ENCODE measurements at regions not wholly inside any gene's neighbourhood (a gene's known extent, or its start where the extent isn't known, plus 50 kb on each side); places are given as distances from the start of the nearest gene placed in this dataset.

DNA sequence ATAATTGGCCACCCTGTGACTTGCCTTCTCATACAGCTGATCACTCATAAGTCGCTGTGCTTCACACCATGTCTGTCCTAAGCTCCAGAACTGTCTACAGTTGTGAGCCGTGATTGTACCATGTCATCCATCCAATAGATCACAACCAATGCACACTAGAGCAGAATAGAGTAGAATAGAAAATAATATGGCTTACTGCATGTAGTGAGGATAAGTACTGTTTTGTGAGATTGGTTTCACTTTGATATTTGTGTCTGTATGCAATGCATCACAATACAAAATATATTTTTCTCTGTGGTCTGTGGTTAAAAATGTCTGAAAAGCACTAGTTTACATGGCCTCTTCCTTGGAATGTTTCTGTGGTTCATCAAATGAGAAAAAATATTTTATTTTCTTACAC, 237.6 kb upstream of the PRKD1 start:
- H3K4me3 ChIP-seq (replicated peaks; ENCODE audit: low read depth, low read length) = no peak overlapping the region
- TF ChIP-seq, protein P1, sequence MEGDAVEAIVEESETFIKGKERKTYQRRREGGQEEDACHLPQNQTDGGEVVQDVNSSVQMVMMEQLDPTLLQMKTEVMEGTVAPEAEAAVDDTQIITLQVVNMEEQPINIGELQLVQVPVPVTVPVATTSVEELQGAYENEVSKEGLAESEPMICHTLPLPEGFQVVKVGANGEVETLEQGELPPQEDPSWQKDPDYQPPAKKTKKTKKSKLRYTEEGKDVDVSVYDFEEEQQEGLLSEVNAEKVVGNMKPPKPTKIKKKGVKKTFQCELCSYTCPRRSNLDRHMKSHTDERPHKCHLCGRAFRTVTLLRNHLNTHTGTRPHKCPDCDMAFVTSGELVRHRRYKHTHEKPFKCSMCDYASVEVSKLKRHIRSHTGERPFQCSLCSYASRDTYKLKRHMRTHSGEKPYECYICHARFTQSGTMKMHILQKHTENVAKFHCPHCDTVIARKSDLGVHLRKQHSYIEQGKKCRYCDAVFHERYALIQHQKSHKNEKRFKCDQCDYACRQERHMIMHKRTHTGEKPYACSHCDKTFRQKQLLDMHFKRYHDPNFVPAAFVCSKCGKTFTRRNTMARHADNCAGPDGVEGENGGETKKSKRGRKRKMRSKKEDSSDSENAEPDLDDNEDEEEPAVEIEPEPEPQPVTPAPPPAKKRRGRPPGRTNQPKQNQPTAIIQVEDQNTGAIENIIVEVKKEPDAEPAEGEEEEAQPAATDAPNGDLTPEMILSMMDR (IDR thresholded peaks at IDR 0.05; ENCODE audit: low read length, missing control alignments) = no peak

DNA sequence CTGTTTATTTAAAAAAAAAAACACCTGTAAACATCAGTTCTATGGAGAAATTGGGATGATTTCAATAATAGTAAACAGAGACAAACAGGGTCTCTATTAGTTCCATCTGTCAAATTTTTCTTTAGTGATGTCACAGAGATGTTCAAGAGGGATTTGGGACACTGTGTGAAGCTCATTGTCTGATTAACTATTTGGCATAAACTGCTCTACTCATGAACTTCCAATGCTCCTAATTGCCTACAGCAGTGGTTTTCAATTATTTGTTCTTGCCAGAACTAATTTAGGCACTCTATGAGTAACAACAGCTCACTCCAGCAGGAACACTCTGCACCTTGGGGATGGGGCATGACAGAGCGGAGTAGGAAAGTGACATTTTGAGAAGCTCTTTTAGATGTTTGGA, 250.1 kb upstream of the PRKD1 start:
- TF ChIP-seq, protein P1 (IDR thresholded peaks at IDR 0.05; ENCODE audit: low read length, missing control alignments) = no peak
- DNase-seq (ENCODE audit: low read depth) = no peak
- no peak overlapping the region for H3K4me3 ChIP-seq (replicated peaks; ENCODE audit: low read depth, low read length)

More for the DNA sequence above, 237.6 kb upstream of the PRKD1 start:
- DNase-seq (ENCODE audit: low read depth) = no peak

DNA sequence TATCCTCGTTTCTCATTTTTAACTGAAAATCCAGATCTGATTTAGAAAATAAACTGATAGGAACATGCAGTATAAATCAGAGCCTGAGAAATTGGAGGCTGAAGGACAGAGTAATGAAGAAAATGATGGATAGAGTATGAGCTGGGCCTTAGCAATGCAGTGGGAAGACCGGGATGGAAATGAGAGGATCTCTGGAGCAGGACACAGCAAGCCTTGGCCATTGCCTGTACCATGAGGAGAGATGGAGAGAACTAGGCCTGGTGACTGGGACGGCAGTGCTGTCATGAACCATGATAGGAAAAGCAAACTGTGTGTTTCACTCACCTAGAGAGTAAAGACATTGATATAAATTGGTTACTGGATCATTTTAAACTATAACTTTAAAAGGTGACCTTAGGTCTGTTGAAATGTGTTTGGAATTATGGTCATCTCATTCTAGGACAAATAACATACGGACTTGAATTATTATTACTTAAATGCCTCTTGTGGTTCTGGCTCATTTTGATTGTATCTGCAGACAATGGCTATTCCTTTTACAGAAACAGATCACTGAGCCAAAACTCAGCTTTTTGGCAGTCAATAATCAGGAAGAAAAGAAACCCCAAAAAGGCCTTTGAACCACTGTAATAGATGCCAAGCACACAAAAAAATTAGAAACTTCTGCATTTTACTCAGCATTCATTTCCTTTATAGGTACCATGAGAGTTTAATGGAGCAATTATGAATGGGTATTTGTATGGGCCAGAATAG, 251.9 kb upstream of the PRKD1 start:
- no peak overlapping the region for H3K4me3 ChIP-seq (replicated peaks; ENCODE audit: low read depth, low read length)
- peak; percentile 23 for DNase-seq (ENCODE audit: low read depth)
- TF ChIP-seq, protein P1 (IDR thresholded peaks at IDR 0.05; ENCODE audit: low read length, missing control alignments) = no peak

DNA sequence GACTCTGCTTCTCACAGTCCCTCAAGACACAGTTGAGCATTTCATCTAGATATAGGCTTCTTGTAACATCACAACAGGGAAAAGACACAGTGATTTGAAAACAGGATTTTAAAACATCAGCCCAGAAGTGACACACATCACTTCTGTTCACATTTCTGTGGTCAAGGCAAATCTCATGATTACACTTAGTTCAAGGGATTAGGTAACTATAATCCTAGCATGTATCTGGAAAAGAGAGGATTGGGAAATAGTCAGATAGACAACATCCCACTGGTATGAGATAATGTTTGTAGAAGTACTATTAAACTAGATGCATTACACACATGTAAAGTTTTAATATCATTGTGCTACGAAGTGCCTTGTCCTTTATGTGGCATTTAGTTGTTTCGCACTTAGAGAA, 252.6 kb upstream of the PRKD1 start:
- TF ChIP-seq, protein P1 (IDR thresholded peaks at IDR 0.05; ENCODE audit: low read length, missing control alignments) = no peak
- peak; percentile 55 for DNase-seq (ENCODE audit: low read depth)
- no peak overlapping the region for H3K4me3 ChIP-seq (replicated peaks; ENCODE audit: low read depth, low read length)

DNA sequence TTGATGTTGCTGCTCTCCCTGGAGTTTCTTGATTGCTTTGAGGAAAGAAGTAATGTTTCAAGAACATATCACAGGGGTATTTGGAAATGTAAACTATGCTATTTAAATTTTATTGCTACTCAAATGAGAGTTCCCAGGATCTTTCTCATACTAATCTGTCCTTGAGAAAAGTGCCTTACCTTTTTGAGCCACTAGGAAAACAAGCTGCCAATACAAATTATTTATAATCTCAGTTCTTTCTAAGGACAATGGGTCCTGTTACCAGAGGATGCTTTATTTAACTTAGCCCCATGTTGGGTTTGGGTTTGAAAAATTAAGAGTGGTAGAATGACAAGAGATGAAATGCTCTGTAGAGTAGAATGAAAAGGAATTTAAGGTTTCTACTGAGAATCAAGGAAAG, 258.2 kb upstream of the PRKD1 start:
- DNase-seq (ENCODE audit: low read depth) = no peak
- H3K4me3 ChIP-seq (replicated peaks; ENCODE audit: low read depth, low read length) = no peak overlapping the region
- TF ChIP-seq, protein P1 (IDR thresholded peaks at IDR 0.05; ENCODE audit: low read length, missing control alignments) = peak; percentile 23

DNA sequence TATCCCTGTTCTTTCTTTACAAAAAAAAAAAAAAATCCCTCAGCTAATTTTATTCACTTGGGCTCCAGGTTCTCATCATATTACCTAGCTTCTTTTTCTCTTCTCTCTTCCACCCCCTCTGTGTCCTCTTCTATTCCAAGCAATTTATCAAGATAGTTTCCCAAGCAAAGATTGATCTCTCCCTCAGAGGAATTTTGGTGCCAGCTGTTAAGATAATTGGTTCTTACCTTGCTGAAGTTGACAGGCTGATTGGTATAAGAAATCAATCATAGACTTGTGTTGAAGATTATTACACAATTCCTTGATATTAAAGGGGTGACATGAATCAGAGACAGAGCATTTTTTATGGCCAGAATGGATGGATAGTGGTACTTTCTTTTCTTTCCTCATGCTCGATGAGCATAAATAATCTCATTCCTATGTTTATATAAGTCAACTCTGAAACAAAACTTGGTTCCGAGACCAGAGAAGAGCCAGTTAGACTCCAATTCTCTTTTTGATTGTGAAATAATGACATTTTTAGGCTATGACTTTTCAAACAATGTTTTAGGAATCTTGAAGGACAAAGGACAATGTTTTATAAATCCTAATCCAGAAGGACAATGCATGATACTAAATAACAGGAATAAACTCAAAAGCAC, 264.1 kb upstream of the PRKD1 start:
- peak; percentile 40 for DNase-seq (ENCODE audit: low read depth)
- TF ChIP-seq, protein P1 (IDR thresholded peaks at IDR 0.05; ENCODE audit: low read length, missing control alignments) = no peak
- H3K4me3 ChIP-seq (replicated peaks; ENCODE audit: low read depth, low read length) = no peak overlapping the region

All from fibroblast of pulmonary artery (primary cell).